ENCODE measurements at regions not wholly inside any gene's neighbourhood (a gene's known extent, or its start where the extent isn't known, plus 50 kb on each side); places are given as distances from the start of the nearest gene placed in this dataset.

GRCh38 chr5:5006548-5006947 lies 133.6 kb upstream of the ADAMTS16 start (continued):
- TF ChIP-seq HDAC2 (IDR thresholded peaks at IDR 0.05), result no peak

GRCh38 chr5:5009240-5009639 lies 130.9 kb upstream of the ADAMTS16 start:
- TF ChIP-seq BCL3 (IDR thresholded peaks at IDR 0.05) (no peak), MAFK (IDR thresholded peaks at IDR 0.05; ENCODE audit: partially characterized antibody) (peak; percentile 83)
- DNase-seq (ENCODE audit: low read depth in 1 of 2, low spot score in 1 of 2) (no peak), FAIRE-seq (no peak), ATAC-seq (no peak)
- H3K4me3 ChIP-seq, result no peak overlapping the region
- no peaks in the 10 kb centered on the region for H3K9me3 ChIP-seq
- H3K4me1 ChIP-seq, result no peaks in the 10 kb centered on the region
- POLR2A ChIA-PET, result no interaction called here
- 8% methylated on average over 4 of the region's 4 CpGs for WGBS (ENCODE audit: missing lambda C conversion rate)
- CTCF ChIA-PET, result no interaction called here
- no peak overlapping the region for H3K27ac ChIP-seq
- no peak overlapping the region for H3K4me2 ChIP-seq

GRCh38 chr5:5011151-5011550 lies 129.0 kb upstream of the ADAMTS16 start:
- whole genome bisulfite sequencing (ENCODE audit: missing lambda C conversion rate), result 75% methylated on average over 4 of the region's 4 CpGs
- H3K4me1 ChIP-seq, result no peaks in the 10 kb centered on the region
- ChIA-PET CTCF (no interaction called here), POLR2A (no interaction called here)
- no peak overlapping the region for H3K4me2 ChIP-seq
- FAIRE-seq (no peak), DNase-seq (ENCODE audit: low read depth in 1 of 2, low spot score in 1 of 2) (no peak), ATAC-seq (no peak)
- no peak overlapping the region for H3K27ac ChIP-seq
- H3K4me3 ChIP-seq, result no peak overlapping the region
- TF ChIP-seq HOXB13 (CRISPR knock-in tag; IDR thresholded peaks at IDR 0.05; ENCODE audit: low read depth) (no peak), E2F6 (IDR thresholded peaks at IDR 0.05; ENCODE audit: borderline replicate concordance, low read depth) (no peak), KDM5A (IDR thresholded peaks at IDR 0.05) (no peak), TP53 (CRISPR knock-in tag; IDR thresholded peaks at IDR 0.05) (no peak), RARB (CRISPR knock-in tag; IDR thresholded peaks at IDR 0.05) (no peak), RFX5 (IDR thresholded peaks at IDR 0.05) (no peak), ESRRA (IDR thresholded peaks at IDR 0.05; ENCODE audit: borderline replicate concordance, low read length) (no peak), EHF (CRISPR knock-in tag; IDR thresholded peaks at IDR 0.05) (no peak), PBX3 (IDR thresholded peaks at IDR 0.05) (no peak), RCOR1 (IDR thresholded peaks at IDR 0.05; ENCODE audit: low read depth, low read length) (no peak), FOXS1 (CRISPR knock-in tag; IDR thresholded peaks at IDR 0.05) (no peak), JUNB (IDR thresholded peaks at IDR 0.05) (no peak), CEBPB (IDR thresholded peaks at IDR 0.05) (no peak), JUN (IDR thresholded peaks at IDR 0.05) (no peak), FOSB (CRISPR knock-in tag; IDR thresholded peaks at IDR 0.05) (no peak), PHF8 (IDR thresholded peaks at IDR 0.05; ENCODE audit: borderline replicate concordance, low read depth) (no peak), ZC3H11A (IDR thresholded peaks at IDR 0.05) (no peak)
- no peaks in the 10 kb centered on the region for H3K9me3 ChIP-seq

GRCh38 chr5:5014586-5015235 lies 125.4 kb upstream of the ADAMTS16 start:
- Histone ChIP-seq H3K9me3 (no peaks in the 10 kb centered on the region), H3K4me2 (peak overlapping the region; percentile 23; the same call in 1 of the 3 replicates), H3K4me1 (no peaks in the 10 kb centered on the region), H3K4me3 (no peak overlapping the region), H3K27ac (no peak overlapping the region)
- FAIRE-seq (no peak), DNase-seq (ENCODE audit: low read depth in 1 of 2, low spot score in 1 of 2) (no peak), ATAC-seq (0 out of 6 replicates have a peak, but pooled peaks of 1 of the 2 experiments have one; percentile 58)
- 16% methylated on average over 7 of the region's 7 CpGs for WGBS (ENCODE audit: missing lambda C conversion rate)
- ChIA-PET POLR2A (no interaction called here), CTCF (interaction anchor here (0.6 kb wide), 1 partner anchor 30 kb away, joined by 3 read pairs; no protein-coding TSS in a partner anchor)
- TF ChIP-seq CEBPB (IDR thresholded peaks at IDR 0.05), result no peak
- TF ChIP-seq CBX2 (IDR thresholded peaks at IDR 0.05; ENCODE audit: borderline replicate concordance, low read depth), result no peak
- no peak for TF ChIP-seq BHLHE40 (IDR thresholded peaks at IDR 0.05; ENCODE audit: low read depth, low read length)
- no peak for TF ChIP-seq EHF (CRISPR knock-in tag; IDR thresholded peaks at IDR 0.05)
- TF ChIP-seq KDM1A (IDR thresholded peaks at IDR 0.05; ENCODE audit: low read depth), result no peak
- no peak for TF ChIP-seq NR3C1 (IDR thresholded peaks at IDR 0.05)
- no peak for TF ChIP-seq MYC (IDR thresholded peaks at IDR 0.05; ENCODE audit: borderline replicate concordance, low read length)
- TF ChIP-seq JUN (IDR thresholded peaks at IDR 0.05), result no peak
- TF ChIP-seq E2F6 (IDR thresholded peaks at IDR 0.05; ENCODE audit: borderline replicate concordance, low read depth), result no peak
- TF ChIP-seq HMGXB4 (CRISPR knock-in tag; IDR thresholded peaks at IDR 0.05; ENCODE audit: borderline replicate concordance), result no peak
